Mucosa of descending colon (tissue), 3 donors: ENCODE measurements at regions not wholly inside any gene's neighbourhood (a gene's known extent, or its start where the extent isn't known, plus 50 kb on each side); places are given as distances from the start of the nearest gene placed in this dataset.

Experiments used
- ATAC-seq: fragments of 200-7000 bp; cut with Tn5 transposase; one replicate; pipeline ENCODE4 v1.9.1; 2020; ENCODE audit warnings: mild to moderate bottlenecking, moderate library complexity
- DNase-seq, 3 donors: peaks; one replicate each; pipeline ENCODE4 v3.0.0-alpha.2; 2020
- H3K36me3 ChIP-seq: fragments of 200-600 bp; one replicate; pipeline ENCODE4 v1.8.0; 2021; ENCODE audit warnings: low read depth, mild to moderate bottlenecking
- H3K4me1 ChIP-seq: fragments of 200-600 bp; one replicate; pipeline ENCODE4 v1.8.0; 2021; ENCODE audit warnings: low read depth, mild to moderate bottlenecking
- H3K4me3 ChIP-seq: fragments of 200-600 bp; one replicate; pipeline ENCODE4 v1.8.0; 2021; ENCODE audit warnings: mild to moderate bottlenecking
- H3K9me3 ChIP-seq: fragments of 200-600 bp; one replicate; pipeline ENCODE4 v1.8.0; 2021; ENCODE audit warnings: mild to moderate bottlenecking
- intact Hi-C, 2 donors: fragments of 100-400 bp; cut with DNase I in 1 of 2; cut with micrococcal nuclease in 1 of 2; formaldehyde crosslinking; loops; one replicate each; pipeline versions ENCODE4 v1.11.0 to v1.11.1; 2022; cut with DNase I, micrococcal nuclease
- TF ChIP-seq, protein P1 (sequence below): fragments of 200-600 bp; IDR thresholded peaks from one replicate; pipeline ENCODE4 v1.8.0; 2022; ENCODE audit warnings: antibody characterized with exemption, mild to moderate bottlenecking
- donor health status: DM: no; HTN: no; CAD: no; lungs with moderate emphysema.
- donor health status: DM: no; HTN: no; CAD: no.
- donor health status: DM: no; HTN: yes; CAD: no.

GRCh38 chr3:14275962-14276909 is 97.6 kb downstream of the LSM3 start:
- Histone ChIP-seq H3K4me3 (no peak overlapping the region), H3K36me3 (no peaks in the 10 kb centered on the region), H3K4me1 (no peaks in the 10 kb centered on the region), H3K9me3 (no peaks in the 10 kb centered on the region)
- DNase-seq (no peak), ATAC-seq (no peak)
- intact Hi-C loops: no loop called here
- TF ChIP-seq, protein P1, sequence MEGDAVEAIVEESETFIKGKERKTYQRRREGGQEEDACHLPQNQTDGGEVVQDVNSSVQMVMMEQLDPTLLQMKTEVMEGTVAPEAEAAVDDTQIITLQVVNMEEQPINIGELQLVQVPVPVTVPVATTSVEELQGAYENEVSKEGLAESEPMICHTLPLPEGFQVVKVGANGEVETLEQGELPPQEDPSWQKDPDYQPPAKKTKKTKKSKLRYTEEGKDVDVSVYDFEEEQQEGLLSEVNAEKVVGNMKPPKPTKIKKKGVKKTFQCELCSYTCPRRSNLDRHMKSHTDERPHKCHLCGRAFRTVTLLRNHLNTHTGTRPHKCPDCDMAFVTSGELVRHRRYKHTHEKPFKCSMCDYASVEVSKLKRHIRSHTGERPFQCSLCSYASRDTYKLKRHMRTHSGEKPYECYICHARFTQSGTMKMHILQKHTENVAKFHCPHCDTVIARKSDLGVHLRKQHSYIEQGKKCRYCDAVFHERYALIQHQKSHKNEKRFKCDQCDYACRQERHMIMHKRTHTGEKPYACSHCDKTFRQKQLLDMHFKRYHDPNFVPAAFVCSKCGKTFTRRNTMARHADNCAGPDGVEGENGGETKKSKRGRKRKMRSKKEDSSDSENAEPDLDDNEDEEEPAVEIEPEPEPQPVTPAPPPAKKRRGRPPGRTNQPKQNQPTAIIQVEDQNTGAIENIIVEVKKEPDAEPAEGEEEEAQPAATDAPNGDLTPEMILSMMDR: no peak

DNA sequence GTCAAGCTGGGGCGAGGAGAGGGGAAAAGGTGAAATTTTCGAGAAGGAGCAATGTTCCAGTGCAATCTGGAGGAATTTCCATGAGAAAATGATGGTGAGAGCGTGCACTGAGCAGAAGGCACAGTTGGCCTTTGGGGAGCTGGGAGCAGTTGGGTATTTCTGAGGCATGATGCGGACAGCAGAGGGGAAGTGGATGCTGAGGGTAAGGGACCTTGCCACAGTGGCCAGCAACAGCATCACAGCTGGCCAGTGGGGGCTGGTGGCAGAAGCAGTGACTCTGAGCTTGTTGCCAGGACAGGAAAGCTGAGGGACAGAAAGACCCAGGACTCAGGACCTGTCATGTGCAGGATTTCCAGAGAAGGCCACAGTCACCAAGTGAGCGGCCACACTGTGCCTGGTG is 98.9 kb downstream of the LSM3 start:
- TF ChIP-seq, protein P1: no peak
- intact Hi-C loops: no loop called here
- Histone ChIP-seq H3K9me3 (no peaks in the 10 kb centered on the region), H3K36me3 (no peaks in the 10 kb centered on the region), H3K4me1 (no peaks in the 10 kb centered on the region), H3K4me3 (no peak overlapping the region)
- ATAC-seq (no peak), DNase-seq (no peak)

DNA sequence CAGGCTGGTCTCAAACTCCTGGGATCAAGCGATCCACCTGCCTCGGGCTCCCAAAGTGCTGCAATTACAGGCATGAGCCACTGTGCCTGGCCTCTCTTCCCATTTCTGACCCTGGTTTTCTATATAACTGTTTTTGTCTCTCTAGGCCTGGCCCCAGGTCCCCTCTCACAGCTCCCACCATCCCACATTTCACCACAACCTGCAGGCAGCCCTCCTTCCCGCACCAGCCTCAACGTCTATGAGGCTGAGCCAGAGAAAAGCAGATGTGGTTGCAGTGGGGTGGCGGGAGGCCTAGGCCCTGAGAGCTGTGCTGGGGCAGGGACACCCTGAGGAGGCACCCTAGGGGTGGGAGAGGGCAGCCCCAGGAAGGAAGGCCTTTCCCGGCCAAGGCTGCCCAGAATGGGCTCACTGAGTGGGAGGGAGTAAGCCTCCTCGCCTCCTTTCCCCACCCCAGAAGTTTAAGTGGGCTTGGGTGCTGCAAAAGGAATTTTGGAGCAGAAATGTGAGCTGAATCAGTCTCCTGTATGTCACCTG is 99.7 kb downstream of the LSM3 start:
- H3K9me3 ChIP-seq: no peaks in the 10 kb centered on the region
- H3K4me3 ChIP-seq: no peak overlapping the region
- TF ChIP-seq, protein P1: no peak
- H3K4me1 ChIP-seq: no peaks in the 10 kb centered on the region
- H3K36me3 ChIP-seq: no peaks in the 10 kb centered on the region
- DNase-seq: no peak
- intact Hi-C loops: no loop called here
- no peak for ATAC-seq

DNA sequence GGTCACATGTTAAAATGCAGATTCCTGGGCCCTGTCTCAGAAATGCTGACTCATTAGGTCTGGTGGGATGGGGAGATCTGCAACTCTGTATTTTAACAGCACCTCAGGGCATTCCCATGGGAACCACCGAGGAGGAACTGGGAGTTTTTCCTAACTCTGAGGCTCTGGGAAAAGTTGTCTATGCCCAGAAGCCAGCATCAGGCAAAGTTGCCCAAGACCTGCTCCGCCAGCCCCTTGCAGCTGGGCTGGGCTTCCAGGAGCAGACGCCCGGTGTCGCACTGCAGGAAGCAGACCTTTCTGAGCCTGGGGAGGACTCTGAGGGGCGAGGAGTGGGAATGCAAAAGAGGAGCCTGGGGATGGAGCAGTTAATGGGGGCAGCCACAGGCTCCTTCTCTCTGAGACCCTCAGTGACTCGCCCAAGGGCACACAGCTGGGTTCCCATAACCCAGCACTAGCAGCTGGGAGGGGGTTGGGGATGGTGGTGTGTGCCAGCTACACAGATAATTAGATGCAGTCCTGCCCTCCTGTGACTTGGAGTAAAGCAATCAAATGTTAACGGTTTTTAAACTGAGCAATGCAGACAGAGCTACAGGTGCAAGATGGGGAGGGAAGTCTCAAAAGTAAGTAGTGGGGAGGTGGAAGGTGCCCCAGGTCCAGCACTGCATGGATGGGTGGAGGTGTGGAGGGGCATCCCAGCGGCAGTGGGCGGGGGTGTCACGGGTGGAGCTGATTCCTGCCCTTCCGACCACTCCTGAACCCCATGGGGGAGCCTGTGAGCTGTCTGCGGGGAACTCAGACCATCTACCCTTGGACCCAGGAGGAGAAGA is 100.4 kb downstream of the LSM3 start:
- no peaks in the 10 kb centered on the region for H3K9me3 ChIP-seq
- no peaks in the 10 kb centered on the region for H3K4me1 ChIP-seq
- intact Hi-C loops: no loop called here
- ATAC-seq (no peak), DNase-seq (no peak)
- no peak overlapping the region for H3K4me3 ChIP-seq
- H3K36me3 ChIP-seq: no peaks in the 10 kb centered on the region
- TF ChIP-seq, protein P1: no peak

- ATAC-seq (no peak), DNase-seq (no peak)
- no peaks in the 10 kb centered on the region for H3K9me3 ChIP-seq
- intact Hi-C loops: no loop called here
- H3K4me3 ChIP-seq: no peak overlapping the region
- H3K36me3 ChIP-seq: no peaks in the 10 kb centered on the region
- H3K4me1 ChIP-seq: no peaks in the 10 kb centered on the region
- TF ChIP-seq, protein P1: no peak
These were observed 101.0 kb downstream of the LSM3 start for GRCh38 chr3:14279626-14280061.
